Neural cell (in vitro differentiated cells): ENCODE measurements at regions not wholly inside any gene's neighbourhood (a gene's known extent, or its start where the extent isn't known, plus 50 kb on each side); places are given as distances from the start of the nearest gene placed in this dataset.

ENCODE experiments used
- H2AFZ ChIP-seq: fragments of 200-600, 300-800 bp; sonication (generic), shearing (Covaris generic); 2 replicates; pipeline ENCODE4 v1.6.0; 2014; ENCODE audit warnings: low read depth, mild to moderate bottlenecking, antibody characterized with exemption, low read length, moderate library complexity
- H3F3A ChIP-seq: fragments of 200-600 bp; shearing (Covaris generic); 2 replicates; pipeline ENCODE4 v1.6.1; 2016; ENCODE audit warnings: mild to moderate bottlenecking, moderate library complexity, mixed read lengths, antibody characterized with exemption, low read length; ENCODE audit not compliant: insufficient read depth, poor library complexity, severe bottlenecking
- H3K27ac ChIP-seq: fragments of 200-600, 300-800 bp; sonication (generic), shearing (Covaris generic); 2 replicates; pipeline ENCODE4 v1.5.1; 2014; ENCODE audit warnings: mild to moderate bottlenecking, low read length, moderate library complexity
- H3K27me3 ChIP-seq: fragments of 300-800, 200-600 bp; sonication (generic), shearing (Covaris generic); 2 replicates; pipeline ENCODE4 v1.6.0; 2014; ENCODE audit warnings: mild to moderate bottlenecking, low read depth, low read length, moderate library complexity; ENCODE audit not compliant: insufficient read depth
- H3K36me3 ChIP-seq: fragments of 300-800, 200-600 bp; sonication (generic), shearing (Covaris generic); 2 replicates; pipeline ENCODE4 v1.5.1; 2014; ENCODE audit warnings: mild to moderate bottlenecking, antibody characterized with exemption, low read length, moderate library complexity; ENCODE audit not compliant: insufficient read depth
- H3K4me2 ChIP-seq: fragments of 300-800, 200-600 bp; sonication (generic), shearing (Covaris generic); 2 replicates; pipeline ENCODE4 v1.6.0; 2014; ENCODE audit warnings: mild to moderate bottlenecking, low read length
- H3K4me3 ChIP-seq: fragments of 300-800, 200-600 bp; sonication (generic), shearing (Covaris generic); 2 replicates; pipeline ENCODE4 v1.5.1; 2014; ENCODE audit warnings: mild to moderate bottlenecking, low read length, moderate library complexity
- H3K79me2 ChIP-seq: fragments of 200-600 bp; shearing (Covaris generic); replicated peaks from 2 replicates; pipeline ENCODE4 v1.6.0; 2014; ENCODE audit warnings: mild to moderate bottlenecking, low read length, moderate library complexity; ENCODE audit not compliant: insufficient read depth
- H3K9ac ChIP-seq: fragments of 300-800, 200-600 bp; sonication (generic), shearing (Covaris generic); 2 replicates; pipeline ENCODE4 v1.6.1; 2016; ENCODE audit warnings: mild to moderate bottlenecking, low read length, mixed read lengths
- H3K9me2 ChIP-seq: fragments of 200-600 bp; shearing (Covaris generic); 2 replicates; pipeline ENCODE4 v1.6.1; 2016; ENCODE audit warnings: mild to moderate bottlenecking, low read length, mixed read lengths; ENCODE audit not compliant: insufficient read depth
- H3K9me3 ChIP-seq: fragments of 200-600, 300-800 bp; sonication (generic), shearing (Covaris generic); 2 replicates; pipeline ENCODE4 v1.6.1; 2016; ENCODE audit warnings: mild to moderate bottlenecking, mixed run types, low read length, moderate library complexity, mixed read lengths
- H4K20me1 ChIP-seq: fragments of 200-600 bp; shearing (Covaris generic); 2 replicates; pipeline ENCODE4 v1.6.1; 2016; ENCODE audit warnings: mild to moderate bottlenecking, mixed run types; ENCODE audit not compliant: insufficient read depth
- EP300 ChIP-seq: fragments of 450-650 bp; conservative IDR thresholded peaks from 2 replicates; pipeline ENCODE4 v1.6.1; 2014; ENCODE audit warnings: antibody characterized with exemption, mild to moderate bottlenecking, moderate library complexity; ENCODE audit not compliant: poor library complexity, severe bottlenecking
- EZH2 ChIP-seq: fragments of 200-600, 300-800 bp; shearing (Covaris generic), sonication (generic); IDR thresholded peaks from 2 replicates; pipeline ENCODE4 v1.6.1; 2014; ENCODE audit warnings: antibody characterized with exemption, low read length, borderline replicate concordance, mild to moderate bottlenecking; ENCODE audit not compliant: insufficient read depth, poor library complexity, severe bottlenecking
- MXI1 ChIP-seq: fragments of 450-650 bp; conservative IDR thresholded peaks from 2 replicates; pipeline ENCODE4 v1.6.1; 2014; ENCODE audit warnings: antibody characterized with exemption, mild to moderate bottlenecking; ENCODE audit not compliant: poor library complexity, severe bottlenecking
- POLR2AphosphoS5 ChIP-seq: IDR thresholded peaks from 2 replicates; pipeline ENCODE4 v1.6.1; 2012
- RAD21 ChIP-seq: fragments of 450-650 bp; conservative IDR thresholded peaks from 2 replicates; pipeline ENCODE4 v1.6.1; 2014; ENCODE audit warnings: antibody characterized with exemption, mild to moderate bottlenecking, moderate library complexity
- SMC3 ChIP-seq: fragments of 450-650 bp; conservative IDR thresholded peaks from 2 replicates; pipeline ENCODE4 v1.6.1; 2014; ENCODE audit warnings: antibody characterized with exemption, mild to moderate bottlenecking, moderate library complexity; ENCODE audit not compliant: poor library complexity
- TAF1 ChIP-seq: IDR thresholded peaks from 2 replicates; pipeline ENCODE4 v1.6.1; 2012; ENCODE audit warnings: low read depth
- TF ChIP-seq, protein P1 (sequence below): fragments of 450-650 bp; IDR thresholded peaks from 2 replicates; pipeline ENCODE4 v1.5.1; 2014; ENCODE audit warnings: antibody characterized with exemption, mild to moderate bottlenecking, moderate library complexity; ENCODE audit not compliant: poor library complexity, severe bottlenecking
- TF ChIP-seq, protein P2 (sequence below): IDR thresholded peaks from 2 replicates; pipeline ENCODE4 v1.6.1; 2012; ENCODE audit warnings: borderline replicate concordance

DNA sequence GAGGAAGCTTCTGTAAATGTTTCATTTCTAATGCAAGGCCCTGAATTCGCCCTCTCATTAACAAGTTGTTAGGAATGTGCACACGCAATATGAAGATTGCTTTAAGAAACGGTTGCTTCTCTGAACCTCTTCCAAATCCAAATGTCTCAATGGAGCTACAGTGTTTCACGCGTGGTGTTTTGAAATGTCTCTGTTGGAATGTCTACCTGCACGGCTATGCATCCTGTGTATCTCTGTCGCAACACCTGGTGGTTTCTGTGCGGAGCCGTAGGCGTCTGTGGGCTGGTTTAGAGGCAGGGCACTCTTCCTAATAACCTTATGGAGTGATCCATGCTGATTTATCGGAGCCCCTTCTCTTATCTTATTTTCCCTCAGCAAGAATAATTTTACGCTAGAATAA is 1584.2 kb upstream of the SLC10A2 start:
- TF ChIP-seq MXI1 (no peak), POLR2AphosphoS5 (no peak), SMC3 (no peak), TAF1 (no peak), EZH2 (no peak), RAD21 (no peak), EP300 (no peak)
- TF ChIP-seq, protein P1, sequence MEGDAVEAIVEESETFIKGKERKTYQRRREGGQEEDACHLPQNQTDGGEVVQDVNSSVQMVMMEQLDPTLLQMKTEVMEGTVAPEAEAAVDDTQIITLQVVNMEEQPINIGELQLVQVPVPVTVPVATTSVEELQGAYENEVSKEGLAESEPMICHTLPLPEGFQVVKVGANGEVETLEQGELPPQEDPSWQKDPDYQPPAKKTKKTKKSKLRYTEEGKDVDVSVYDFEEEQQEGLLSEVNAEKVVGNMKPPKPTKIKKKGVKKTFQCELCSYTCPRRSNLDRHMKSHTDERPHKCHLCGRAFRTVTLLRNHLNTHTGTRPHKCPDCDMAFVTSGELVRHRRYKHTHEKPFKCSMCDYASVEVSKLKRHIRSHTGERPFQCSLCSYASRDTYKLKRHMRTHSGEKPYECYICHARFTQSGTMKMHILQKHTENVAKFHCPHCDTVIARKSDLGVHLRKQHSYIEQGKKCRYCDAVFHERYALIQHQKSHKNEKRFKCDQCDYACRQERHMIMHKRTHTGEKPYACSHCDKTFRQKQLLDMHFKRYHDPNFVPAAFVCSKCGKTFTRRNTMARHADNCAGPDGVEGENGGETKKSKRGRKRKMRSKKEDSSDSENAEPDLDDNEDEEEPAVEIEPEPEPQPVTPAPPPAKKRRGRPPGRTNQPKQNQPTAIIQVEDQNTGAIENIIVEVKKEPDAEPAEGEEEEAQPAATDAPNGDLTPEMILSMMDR: no peak
- TF ChIP-seq, protein P2, sequence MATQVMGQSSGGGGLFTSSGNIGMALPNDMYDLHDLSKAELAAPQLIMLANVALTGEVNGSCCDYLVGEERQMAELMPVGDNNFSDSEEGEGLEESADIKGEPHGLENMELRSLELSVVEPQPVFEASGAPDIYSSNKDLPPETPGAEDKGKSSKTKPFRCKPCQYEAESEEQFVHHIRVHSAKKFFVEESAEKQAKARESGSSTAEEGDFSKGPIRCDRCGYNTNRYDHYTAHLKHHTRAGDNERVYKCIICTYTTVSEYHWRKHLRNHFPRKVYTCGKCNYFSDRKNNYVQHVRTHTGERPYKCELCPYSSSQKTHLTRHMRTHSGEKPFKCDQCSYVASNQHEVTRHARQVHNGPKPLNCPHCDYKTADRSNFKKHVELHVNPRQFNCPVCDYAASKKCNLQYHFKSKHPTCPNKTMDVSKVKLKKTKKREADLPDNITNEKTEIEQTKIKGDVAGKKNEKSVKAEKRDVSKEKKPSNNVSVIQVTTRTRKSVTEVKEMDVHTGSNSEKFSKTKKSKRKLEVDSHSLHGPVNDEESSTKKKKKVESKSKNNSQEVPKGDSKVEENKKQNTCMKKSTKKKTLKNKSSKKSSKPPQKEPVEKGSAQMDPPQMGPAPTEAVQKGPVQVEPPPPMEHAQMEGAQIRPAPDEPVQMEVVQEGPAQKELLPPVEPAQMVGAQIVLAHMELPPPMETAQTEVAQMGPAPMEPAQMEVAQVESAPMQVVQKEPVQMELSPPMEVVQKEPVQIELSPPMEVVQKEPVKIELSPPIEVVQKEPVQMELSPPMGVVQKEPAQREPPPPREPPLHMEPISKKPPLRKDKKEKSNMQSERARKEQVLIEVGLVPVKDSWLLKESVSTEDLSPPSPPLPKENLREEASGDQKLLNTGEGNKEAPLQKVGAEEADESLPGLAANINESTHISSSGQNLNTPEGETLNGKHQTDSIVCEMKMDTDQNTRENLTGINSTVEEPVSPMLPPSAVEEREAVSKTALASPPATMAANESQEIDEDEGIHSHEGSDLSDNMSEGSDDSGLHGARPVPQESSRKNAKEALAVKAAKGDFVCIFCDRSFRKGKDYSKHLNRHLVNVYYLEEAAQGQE: no peak
- Histone ChIP-seq H3K36me3 (no peaks in the 10 kb centered on the region), H3K4me2 (no peak overlapping the region), H3K4me3 (no peak overlapping the region), H3K79me2 (no peaks in the 10 kb centered on the region), H3K9me2 (no peaks in the 10 kb centered on the region), H3K27me3 (no peaks in the 10 kb centered on the region), H3K27ac (no peak overlapping the region), H3F3A (no peaks in the 10 kb centered on the region), H2AFZ (no peak overlapping the region), H4K20me1 (no peaks in the 10 kb centered on the region), H3K9me3 (no peaks in the 10 kb centered on the region), H3K9ac (no peak overlapping the region)

DNA sequence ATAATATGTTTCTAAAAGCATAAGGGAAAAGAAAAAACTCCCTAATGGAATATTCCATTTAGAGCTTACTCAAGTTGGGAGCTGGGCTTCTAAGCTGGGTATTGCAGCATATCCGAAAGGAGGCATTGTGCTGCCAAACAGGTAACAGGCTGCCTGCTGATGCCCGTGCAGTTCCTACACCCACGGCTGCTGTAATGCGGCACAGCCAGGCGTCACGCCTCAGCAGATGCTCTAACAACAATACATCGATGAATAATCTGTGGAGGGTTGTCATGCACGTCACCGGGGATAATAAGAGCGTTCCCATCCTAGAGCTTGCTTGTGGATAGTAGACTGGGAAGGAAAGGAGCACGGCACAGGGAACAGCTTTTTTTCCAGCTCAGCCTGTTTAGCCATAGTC is 1582.1 kb upstream of the SLC10A2 start:
- H2AFZ ChIP-seq: no peak overlapping the region
- H3K79me2 ChIP-seq: no peaks in the 10 kb centered on the region
- H3K27ac ChIP-seq: no peak overlapping the region
- H3K4me2 ChIP-seq: no peak overlapping the region
- H3K9me3 ChIP-seq: no peaks in the 10 kb centered on the region
- H3F3A ChIP-seq: no peaks in the 10 kb centered on the region
- H4K20me1 ChIP-seq: no peaks in the 10 kb centered on the region
- H3K4me3 ChIP-seq: no peak overlapping the region
- no peaks in the 10 kb centered on the region for H3K36me3 ChIP-seq
- no peaks in the 10 kb centered on the region for H3K27me3 ChIP-seq
- TF ChIP-seq MXI1: no peak
- TF ChIP-seq RAD21: no peak
- TF ChIP-seq SMC3: no peak
- no peak for TF ChIP-seq EP300
- no peak for TF ChIP-seq TAF1
- TF ChIP-seq POLR2AphosphoS5: no peak
- TF ChIP-seq EZH2: no peak
- no peak overlapping the region for H3K9ac ChIP-seq
- no peaks in the 10 kb centered on the region for H3K9me2 ChIP-seq
